GM19240 (cell line): ENCODE measurements at regions not wholly inside any gene's neighbourhood (a gene's known extent, or its start where the extent isn't known, plus 50 kb on each side); places are given as distances from the start of the nearest gene placed in this dataset.
"Not testable (repeated sequence)": the region's sequence is repeated elsewhere in the genome, so short reads cannot be mapped to it uniquely, and the experiment has no call there.

ENCODE experiments used
- DNase-seq: peaks from one replicate; pipeline ENCODE4 v3.0.0; 2011; ENCODE audit warnings: low spot score; ENCODE audit not compliant: insufficient read length

- DNase-seq: no peak
Measured at GRCh38 chr22:47355776-47356510, 593.5 kb downstream of the TBC1D22A start.

GRCh38 chr22:47355388-47355725 is 592.9 kb downstream of the TBC1D22A start:
- no peak for DNase-seq

- DNase-seq: no peak
Measured at GRCh38 chr22:47354668-47355387, 592.4 kb downstream of the TBC1D22A start.

- no peak for DNase-seq
Measured at GRCh38 chr22:47352920-47353700, 590.7 kb downstream of the TBC1D22A start.

- no peak for DNase-seq
Measured at GRCh38 chr22:47351836-47352579, 589.6 kb downstream of the TBC1D22A start.

GRCh38 chr22:47346287-47346686 is 583.8 kb downstream of the TBC1D22A start:
- not testable (repeated sequence) for DNase-seq

- no peak for DNase-seq
Measured at GRCh38 chr22:47345025-47345424, 582.6 kb downstream of the TBC1D22A start.

- DNase-seq: no peak
Measured at GRCh38 chr22:47344414-47344813, 582.0 kb downstream of the TBC1D22A start.

- no peak for DNase-seq
Measured at GRCh38 chr22:47343611-47344010, 581.2 kb downstream of the TBC1D22A start.

GRCh38 chr22:47342446-47342845 is 580.0 kb downstream of the TBC1D22A start:
- no peak for DNase-seq

GRCh38 chr22:47341464-47341863 is 579.0 kb downstream of the TBC1D22A start:
- no peak for DNase-seq

GRCh38 chr22:47340851-47341436 is 578.5 kb downstream of the TBC1D22A start:
- DNase-seq: no peak

- DNase-seq: no peak
Measured at GRCh38 chr22:47337161-47337621, 574.7 kb downstream of the TBC1D22A start.

- DNase-seq: no peak
Measured at GRCh38 chr22:47335958-47336357, 573.5 kb downstream of the TBC1D22A start.

GRCh38 chr22:47335460-47335859 is 573.0 kb downstream of the TBC1D22A start:
- DNase-seq: no peak

GRCh38 chr22:47334601-47335000 is 572.2 kb downstream of the TBC1D22A start:
- no peak for DNase-seq

- no peak for DNase-seq
Measured at GRCh38 chr22:47333625-47334024, 571.2 kb downstream of the TBC1D22A start.

GRCh38 chr22:47332246-47332980 is 570.0 kb downstream of the TBC1D22A start:
- no peak for DNase-seq

- no peak for DNase-seq
Measured at GRCh38 chr22:47331750-47332149, 569.3 kb downstream of the TBC1D22A start.
